GM21717 (cell line): ENCODE measurements at regions not wholly inside any gene's neighbourhood (a gene's known extent, or its start where the extent isn't known, plus 50 kb on each side); places are given as distances from the start of the nearest gene placed in this dataset.

ENCODE experiments used
- ATAC-seq: cut with Tn5 transposase; IDR thresholded peaks from one replicate; pipeline ENCODE4 v1.9.1; 2021; ENCODE audit warnings: mild to moderate bottlenecking, moderate library complexity; ENCODE audit not compliant: unreplicated experiment

- ATAC-seq: no peak
Measured at GRCh38 chr11:115903179-115903578, 399.0 kb upstream of the CADM1 start.

GRCh38 chr11:115901069-115901468 lies 396.9 kb upstream of the CADM1 start:
- ATAC-seq: no peak

- no peak for ATAC-seq
Measured at GRCh38 chr11:115900111-115900510, 395.9 kb upstream of the CADM1 start.

GRCh38 chr11:115897707-115898106 lies 393.5 kb upstream of the CADM1 start:
- no peak for ATAC-seq

GRCh38 chr11:115896084-115896483 lies 391.9 kb upstream of the CADM1 start:
- ATAC-seq: no peak

- ATAC-seq: no peak
Measured at GRCh38 chr11:115895594-115895993, 391.4 kb upstream of the CADM1 start.

- ATAC-seq: no peak
Measured at GRCh38 chr11:115894176-115894575, 390.0 kb upstream of the CADM1 start.

GRCh38 chr11:115893461-115894099 lies 389.4 kb upstream of the CADM1 start:
- ATAC-seq: no peak

- no peak for ATAC-seq
Measured at GRCh38 chr11:115892016-115892415, 387.8 kb upstream of the CADM1 start.

GRCh38 chr11:115891581-115891980 lies 387.4 kb upstream of the CADM1 start:
- no peak for ATAC-seq

- no peak for ATAC-seq
Measured at GRCh38 chr11:115890500-115890899, 386.3 kb upstream of the CADM1 start.

- ATAC-seq: no peak
Measured at GRCh38 chr11:115889712-115890111, 385.5 kb upstream of the CADM1 start.

GRCh38 chr11:115887727-115888126 lies 383.5 kb upstream of the CADM1 start:
- no peak for ATAC-seq

GRCh38 chr11:115887316-115887715 lies 383.1 kb upstream of the CADM1 start:
- ATAC-seq: no peak

GRCh38 chr11:115886422-115886733 lies 382.2 kb upstream of the CADM1 start:
- no peak for ATAC-seq

- no peak for ATAC-seq
Measured at GRCh38 chr11:115885535-115886421, 381.6 kb upstream of the CADM1 start.

- no peak for ATAC-seq
Measured at GRCh38 chr11:115884800-115885534, 380.8 kb upstream of the CADM1 start.

- ATAC-seq: peak; percentile 84
Measured at GRCh38 chr11:115874843-115875242, 370.6 kb upstream of the CADM1 start.

- ATAC-seq: no peak
Measured at GRCh38 chr11:115873813-115874212, 369.6 kb upstream of the CADM1 start.

GRCh38 chr11:115872416-115872815 lies 368.2 kb upstream of the CADM1 start:
- no peak for ATAC-seq

- no peak for ATAC-seq
Measured at GRCh38 chr11:115871161-115871760, 367.0 kb upstream of the CADM1 start.
